ENCODE measurements at regions not wholly inside any gene's neighbourhood (a gene's known extent, or its start where the extent isn't known, plus 50 kb on each side); places are given as distances from the start of the nearest gene placed in this dataset.

DNA sequence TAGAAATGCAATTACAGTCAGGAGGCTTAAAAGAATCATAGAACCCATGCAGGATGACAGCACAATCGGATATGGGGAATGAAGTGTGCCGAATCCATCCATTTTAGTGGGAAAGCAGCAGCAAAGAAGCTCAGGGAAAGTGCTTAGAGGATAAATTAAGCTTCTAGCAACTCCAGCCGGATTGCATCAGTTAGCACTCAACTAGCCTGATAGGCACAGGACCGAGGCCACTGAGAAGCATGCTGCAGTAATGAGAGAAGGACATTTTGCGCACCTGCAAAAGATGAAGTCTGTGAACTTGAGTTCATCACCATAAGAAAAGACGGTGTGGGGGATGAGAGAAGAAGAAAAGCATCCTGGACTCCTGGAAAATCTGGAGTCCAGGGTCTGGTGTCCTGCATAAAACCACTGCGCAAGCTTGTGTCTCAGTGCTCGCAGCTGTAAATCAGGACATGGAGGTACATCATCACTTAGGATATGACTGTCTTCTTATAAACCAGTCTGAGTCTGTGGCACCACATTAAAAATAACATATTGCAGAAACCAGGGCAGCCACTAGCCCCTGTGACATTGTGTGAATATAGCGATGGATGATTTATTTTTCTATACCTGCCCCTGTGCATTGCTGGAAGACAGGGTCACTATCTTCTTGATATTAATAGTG, 665.5 kb upstream of the SOX11 start:
- Histone ChIP-seq H3K4me3 (ENCODE audit: insufficient read depth, low read depth, low read length) (no peak overlapping the region), H3K27ac (ENCODE audit: insufficient read depth, low read depth, low read length, poor library complexity, severe bottlenecking) (no peak overlapping the region), H3K4me1 (ENCODE audit: control insufficient read depth, insufficient read depth, low read length) (no peaks in the 10 kb centered on the region), H3K27me3 (ENCODE audit: control insufficient read depth, insufficient read depth, low read length, poor library complexity, severe bottlenecking) (no peaks in the 10 kb centered on the region), H3K36me3 (ENCODE audit: control insufficient read depth, insufficient read depth, low read length) (no peaks in the 10 kb centered on the region), H3K9me3 (ENCODE audit: control insufficient read depth, low read length) (peaks cover 6% of the 10 kb centered on the region)
- WGBS, 2 experiments = 94% methylated on average over 9 of the region's 9 CpGs

- 91 to 99% methylated on average over 6 of the region's 6 CpGs for WGBS, 2 experiments
- H3K36me3 ChIP-seq (ENCODE audit: control insufficient read depth, insufficient read depth, low read length) = no peaks in the 10 kb centered on the region
- no peaks in the 10 kb centered on the region for H3K9me3 ChIP-seq (ENCODE audit: control insufficient read depth, low read length)
- H3K27ac ChIP-seq (ENCODE audit: insufficient read depth, low read depth, low read length, poor library complexity, severe bottlenecking) = no peak overlapping the region
- no peaks in the 10 kb centered on the region for H3K4me1 ChIP-seq (ENCODE audit: control insufficient read depth, insufficient read depth, low read length)
- no peak overlapping the region for H3K4me3 ChIP-seq (ENCODE audit: insufficient read depth, low read depth, low read length)
- no peaks in the 10 kb centered on the region for H3K27me3 ChIP-seq (ENCODE audit: control insufficient read depth, insufficient read depth, low read length, poor library complexity, severe bottlenecking)
These were observed 657.1 kb upstream of the SOX11 start for GRCh38 chr2:5035057-5035488.

DNA sequence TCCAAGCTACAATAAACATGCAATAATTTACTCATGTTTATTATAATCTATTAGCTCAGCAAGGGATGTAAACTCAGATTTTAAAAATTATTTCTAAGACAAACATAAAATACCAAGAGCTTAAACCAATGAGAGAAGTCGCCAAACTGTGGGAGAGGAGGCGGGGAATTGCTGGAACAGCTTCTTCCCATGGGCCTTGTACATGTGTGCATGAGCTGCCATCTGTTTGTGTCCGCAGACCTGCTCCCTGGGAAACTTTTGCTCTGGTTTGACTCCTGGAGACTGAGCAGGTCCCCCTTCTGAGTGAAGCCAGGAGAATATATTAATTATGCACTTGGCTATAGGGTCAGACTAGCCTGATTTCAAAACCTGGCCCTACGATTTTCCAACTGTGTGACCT, 655.9 kb upstream of the SOX11 start:
- Histone ChIP-seq H3K27me3 (ENCODE audit: control insufficient read depth, insufficient read depth, low read length, poor library complexity, severe bottlenecking) (no peaks in the 10 kb centered on the region), H3K9me3 (ENCODE audit: control insufficient read depth, low read length) (no peaks in the 10 kb centered on the region), H3K27ac (ENCODE audit: insufficient read depth, low read depth, low read length, poor library complexity, severe bottlenecking) (no peak overlapping the region), H3K36me3 (ENCODE audit: control insufficient read depth, insufficient read depth, low read length) (no peaks in the 10 kb centered on the region), H3K4me3 (ENCODE audit: insufficient read depth, low read depth, low read length) (no peak overlapping the region), H3K4me1 (ENCODE audit: control insufficient read depth, insufficient read depth, low read length) (no peaks in the 10 kb centered on the region)
- WGBS, 2 experiments = 92 to 94% methylated on average over 4 of the region's 4 CpGs

- Histone ChIP-seq H3K27ac (ENCODE audit: insufficient read depth, low read depth, low read length, poor library complexity, severe bottlenecking) (no peak overlapping the region), H3K27me3 (ENCODE audit: control insufficient read depth, insufficient read depth, low read length, poor library complexity, severe bottlenecking) (no peaks in the 10 kb centered on the region), H3K4me3 (ENCODE audit: insufficient read depth, low read depth, low read length) (no peak overlapping the region), H3K9me3 (ENCODE audit: control insufficient read depth, low read length) (no peaks in the 10 kb centered on the region), H3K4me1 (ENCODE audit: control insufficient read depth, insufficient read depth, low read length) (no peaks in the 10 kb centered on the region), H3K36me3 (ENCODE audit: control insufficient read depth, insufficient read depth, low read length) (no peaks in the 10 kb centered on the region)
- 89 to 98% methylated on average over 5 to 6 of the region's 6 CpGs for WGBS, 2 experiments
These were observed 652.8 kb upstream of the SOX11 start for GRCh38 chr2:5039241-5039975.

GRCh38 chr2:5040571-5040970, 651.6 kb upstream of the SOX11 start:
- H3K9me3 ChIP-seq (ENCODE audit: control insufficient read depth, low read length) = no peaks in the 10 kb centered on the region
- WGBS, 2 experiments = 95 to 96% methylated on average over 3 of the region's 3 CpGs
- H3K27me3 ChIP-seq (ENCODE audit: control insufficient read depth, insufficient read depth, low read length, poor library complexity, severe bottlenecking) = no peaks in the 10 kb centered on the region
- no peak overlapping the region for H3K27ac ChIP-seq (ENCODE audit: insufficient read depth, low read depth, low read length, poor library complexity, severe bottlenecking)
- no peak overlapping the region for H3K4me3 ChIP-seq (ENCODE audit: insufficient read depth, low read depth, low read length)
- H3K36me3 ChIP-seq (ENCODE audit: control insufficient read depth, insufficient read depth, low read length) = no peaks in the 10 kb centered on the region
- H3K4me1 ChIP-seq (ENCODE audit: control insufficient read depth, insufficient read depth, low read length) = no peaks in the 10 kb centered on the region

GRCh38 chr2:5041501-5041900, 650.7 kb upstream of the SOX11 start:
- H3K27ac ChIP-seq (ENCODE audit: insufficient read depth, low read depth, low read length, poor library complexity, severe bottlenecking) = no peak overlapping the region
- H3K9me3 ChIP-seq (ENCODE audit: control insufficient read depth, low read length) = no peaks in the 10 kb centered on the region
- no peaks in the 10 kb centered on the region for H3K4me1 ChIP-seq (ENCODE audit: control insufficient read depth, insufficient read depth, low read length)
- WGBS, 2 experiments = 91 to 95% methylated on average over 2 of the region's 2 CpGs
- H3K36me3 ChIP-seq (ENCODE audit: control insufficient read depth, insufficient read depth, low read length) = no peaks in the 10 kb centered on the region
- no peaks in the 10 kb centered on the region for H3K27me3 ChIP-seq (ENCODE audit: control insufficient read depth, insufficient read depth, low read length, poor library complexity, severe bottlenecking)
- no peak overlapping the region for H3K4me3 ChIP-seq (ENCODE audit: insufficient read depth, low read depth, low read length)

- Histone ChIP-seq H3K36me3 (ENCODE audit: control insufficient read depth, insufficient read depth, low read length) (no peaks in the 10 kb centered on the region), H3K4me3 (ENCODE audit: insufficient read depth, low read depth, low read length) (no peak overlapping the region), H3K27ac (ENCODE audit: insufficient read depth, low read depth, low read length, poor library complexity, severe bottlenecking) (no peak overlapping the region), H3K27me3 (ENCODE audit: control insufficient read depth, insufficient read depth, low read length, poor library complexity, severe bottlenecking) (no peaks in the 10 kb centered on the region), H3K4me1 (ENCODE audit: control insufficient read depth, insufficient read depth, low read length) (no peaks in the 10 kb centered on the region), H3K9me3 (ENCODE audit: control insufficient read depth, low read length) (no peaks in the 10 kb centered on the region)
- 96 to 98% methylated on average over 4 of the region's 4 CpGs for WGBS, 2 experiments
These were observed 649.3 kb upstream of the SOX11 start for GRCh38 chr2:5042666-5043440.

DNA sequence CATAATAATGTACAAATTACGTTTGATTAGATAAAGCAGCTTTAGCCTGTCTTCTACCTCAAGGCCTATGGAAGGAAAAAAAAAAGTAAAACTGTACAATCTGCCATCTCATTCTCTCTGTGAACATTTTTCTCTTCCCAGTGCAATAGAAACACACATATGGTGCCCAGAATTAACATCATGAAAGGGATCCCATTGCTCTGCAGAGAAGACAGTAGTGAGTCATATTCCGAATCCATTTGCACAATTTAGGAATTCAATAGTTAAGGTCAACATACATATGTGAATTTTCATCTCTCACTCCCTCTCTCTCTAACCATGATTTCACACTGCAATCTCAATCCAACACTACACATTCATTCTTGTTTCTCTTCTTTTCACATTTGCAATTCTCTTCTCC, 640.9 kb upstream of the SOX11 start:
- 96 to 100% methylated on average over 2 of the region's 2 CpGs for WGBS, 2 experiments
- Histone ChIP-seq H3K27me3 (ENCODE audit: control insufficient read depth, insufficient read depth, low read length, poor library complexity, severe bottlenecking) (no peaks in the 10 kb centered on the region), H3K4me3 (ENCODE audit: insufficient read depth, low read depth, low read length) (no peak overlapping the region), H3K9me3 (ENCODE audit: control insufficient read depth, low read length) (no peaks in the 10 kb centered on the region), H3K27ac (ENCODE audit: insufficient read depth, low read depth, low read length, poor library complexity, severe bottlenecking) (no peak overlapping the region), H3K4me1 (ENCODE audit: control insufficient read depth, insufficient read depth, low read length) (no peaks in the 10 kb centered on the region), H3K36me3 (ENCODE audit: control insufficient read depth, insufficient read depth, low read length) (no peaks in the 10 kb centered on the region)

- Histone ChIP-seq H3K27ac (ENCODE audit: insufficient read depth, low read depth, low read length, poor library complexity, severe bottlenecking) (no peak overlapping the region), H3K4me1 (ENCODE audit: control insufficient read depth, insufficient read depth, low read length) (no peaks in the 10 kb centered on the region), H3K4me3 (ENCODE audit: insufficient read depth, low read depth, low read length) (no peak overlapping the region), H3K27me3 (ENCODE audit: control insufficient read depth, insufficient read depth, low read length, poor library complexity, severe bottlenecking) (no peaks in the 10 kb centered on the region), H3K36me3 (ENCODE audit: control insufficient read depth, insufficient read depth, low read length) (no peaks in the 10 kb centered on the region), H3K9me3 (ENCODE audit: control insufficient read depth, low read length) (no peaks in the 10 kb centered on the region)
- 96% methylated on average over 7 of the region's 7 CpGs for WGBS, 2 experiments
These were observed 639.3 kb upstream of the SOX11 start for GRCh38 chr2:5052905-5053304.

GRCh38 chr2:5057891-5058351, 634.3 kb upstream of the SOX11 start:
- no peak overlapping the region for H3K27ac ChIP-seq (ENCODE audit: insufficient read depth, low read depth, low read length, poor library complexity, severe bottlenecking)
- WGBS, 2 experiments = 82 to 92% methylated on average over 5 to 6 of the region's 6 CpGs
- H3K4me3 ChIP-seq (ENCODE audit: insufficient read depth, low read depth, low read length) = no peak overlapping the region
- no peaks in the 10 kb centered on the region for H3K27me3 ChIP-seq (ENCODE audit: control insufficient read depth, insufficient read depth, low read length, poor library complexity, severe bottlenecking)
- H3K4me1 ChIP-seq (ENCODE audit: control insufficient read depth, insufficient read depth, low read length) = no peaks in the 10 kb centered on the region
- H3K9me3 ChIP-seq (ENCODE audit: control insufficient read depth, low read length) = no peaks in the 10 kb centered on the region
- no peaks in the 10 kb centered on the region for H3K36me3 ChIP-seq (ENCODE audit: control insufficient read depth, insufficient read depth, low read length)

Data from ectodermal cell (in vitro differentiated cells).